C4-2B (cell line): ENCODE measurements at regions not wholly inside any gene's neighbourhood (a gene's known extent, or its start where the extent isn't known, plus 50 kb on each side); places are given as distances from the start of the nearest gene placed in this dataset.

Source experiments
- H3K27ac ChIP-seq: fragments of 450-650 bp; 2 replicates; pipeline ENCODE4 v1.5.1; 2017
- ZFX ChIP-seq: fragments of 450-650 bp; IDR thresholded peaks from 2 replicates; pipeline ENCODE4 v1.6.1; 2017
- TF ChIP-seq, protein P1 (sequence below): fragments of 450-650 bp; conservative IDR thresholded peaks from 2 replicates; pipeline ENCODE4 v1.5.1; 2017; ENCODE audit warnings: mild to moderate bottlenecking

DNA sequence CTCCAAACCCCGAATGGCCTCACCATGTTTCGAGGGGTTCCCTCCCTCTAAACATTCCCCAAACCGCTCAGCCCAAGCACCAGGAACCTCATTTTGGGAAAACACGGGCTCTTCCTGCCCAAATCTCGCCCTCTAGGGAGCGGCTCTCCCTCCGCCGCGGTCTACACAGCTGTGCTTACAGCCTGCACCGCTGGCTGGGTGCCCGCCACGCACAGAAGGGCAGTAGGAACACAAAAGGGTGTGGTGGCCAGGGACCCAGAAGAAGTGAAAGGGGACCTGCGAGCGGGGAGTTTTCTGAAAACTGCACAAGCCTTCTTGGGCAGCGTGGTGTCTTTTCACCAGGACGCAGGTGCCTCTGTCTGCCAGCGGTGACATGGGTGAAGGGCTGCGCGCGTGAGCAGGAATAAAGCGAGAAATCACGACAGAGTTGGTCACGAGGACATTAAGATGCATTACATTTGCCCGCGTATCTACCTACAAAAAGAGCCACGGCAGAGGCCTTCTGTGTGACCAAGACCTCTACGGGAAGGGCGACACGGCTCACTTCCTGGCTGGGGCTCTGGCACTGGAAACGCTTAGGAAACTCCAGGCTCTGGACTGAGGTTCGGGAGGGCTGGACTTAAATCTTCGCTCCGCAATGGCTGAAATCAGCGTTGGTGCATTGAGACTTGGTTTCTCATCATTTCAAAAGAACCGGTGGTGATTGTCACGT is 171.7 kb downstream of the LSM5 start:
- H3K27ac ChIP-seq: no peak overlapping the region
- no peak for TF ChIP-seq ZFX
- TF ChIP-seq, protein P1, sequence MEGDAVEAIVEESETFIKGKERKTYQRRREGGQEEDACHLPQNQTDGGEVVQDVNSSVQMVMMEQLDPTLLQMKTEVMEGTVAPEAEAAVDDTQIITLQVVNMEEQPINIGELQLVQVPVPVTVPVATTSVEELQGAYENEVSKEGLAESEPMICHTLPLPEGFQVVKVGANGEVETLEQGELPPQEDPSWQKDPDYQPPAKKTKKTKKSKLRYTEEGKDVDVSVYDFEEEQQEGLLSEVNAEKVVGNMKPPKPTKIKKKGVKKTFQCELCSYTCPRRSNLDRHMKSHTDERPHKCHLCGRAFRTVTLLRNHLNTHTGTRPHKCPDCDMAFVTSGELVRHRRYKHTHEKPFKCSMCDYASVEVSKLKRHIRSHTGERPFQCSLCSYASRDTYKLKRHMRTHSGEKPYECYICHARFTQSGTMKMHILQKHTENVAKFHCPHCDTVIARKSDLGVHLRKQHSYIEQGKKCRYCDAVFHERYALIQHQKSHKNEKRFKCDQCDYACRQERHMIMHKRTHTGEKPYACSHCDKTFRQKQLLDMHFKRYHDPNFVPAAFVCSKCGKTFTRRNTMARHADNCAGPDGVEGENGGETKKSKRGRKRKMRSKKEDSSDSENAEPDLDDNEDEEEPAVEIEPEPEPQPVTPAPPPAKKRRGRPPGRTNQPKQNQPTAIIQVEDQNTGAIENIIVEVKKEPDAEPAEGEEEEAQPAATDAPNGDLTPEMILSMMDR: no peak

- H3K27ac ChIP-seq: no peak overlapping the region
- TF ChIP-seq ZFX: no peak
- TF ChIP-seq, protein P1: no peak
Observed at GRCh38 chr7:32316839-32317238, 173.3 kb downstream of the LSM5 start.

DNA sequence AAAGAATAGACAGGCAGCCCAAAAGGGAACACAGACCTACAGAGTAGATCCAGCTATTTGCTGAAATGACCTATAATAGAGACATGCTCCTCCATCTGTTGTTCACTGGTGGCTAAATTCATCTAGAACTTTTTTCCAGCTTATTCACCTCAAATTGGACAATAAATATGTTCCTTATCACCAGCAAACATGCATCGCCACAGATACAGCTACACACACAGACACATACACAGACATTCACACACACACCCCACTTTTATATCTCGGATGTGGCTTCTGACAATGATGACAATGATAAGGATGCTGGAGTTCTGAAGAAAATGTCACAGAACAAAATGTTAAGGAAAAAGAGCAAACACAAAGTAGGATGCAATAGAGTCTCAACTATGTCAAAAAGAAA is 175.4 kb downstream of the LSM5 start:
- no peak overlapping the region for H3K27ac ChIP-seq
- TF ChIP-seq, protein P1: no peak
- TF ChIP-seq ZFX: no peak

GRCh38 chr7:32301427-32301826 is 188.8 kb downstream of the LSM5 start:
- TF ChIP-seq, protein P1: no peak
- no peak for TF ChIP-seq ZFX

DNA sequence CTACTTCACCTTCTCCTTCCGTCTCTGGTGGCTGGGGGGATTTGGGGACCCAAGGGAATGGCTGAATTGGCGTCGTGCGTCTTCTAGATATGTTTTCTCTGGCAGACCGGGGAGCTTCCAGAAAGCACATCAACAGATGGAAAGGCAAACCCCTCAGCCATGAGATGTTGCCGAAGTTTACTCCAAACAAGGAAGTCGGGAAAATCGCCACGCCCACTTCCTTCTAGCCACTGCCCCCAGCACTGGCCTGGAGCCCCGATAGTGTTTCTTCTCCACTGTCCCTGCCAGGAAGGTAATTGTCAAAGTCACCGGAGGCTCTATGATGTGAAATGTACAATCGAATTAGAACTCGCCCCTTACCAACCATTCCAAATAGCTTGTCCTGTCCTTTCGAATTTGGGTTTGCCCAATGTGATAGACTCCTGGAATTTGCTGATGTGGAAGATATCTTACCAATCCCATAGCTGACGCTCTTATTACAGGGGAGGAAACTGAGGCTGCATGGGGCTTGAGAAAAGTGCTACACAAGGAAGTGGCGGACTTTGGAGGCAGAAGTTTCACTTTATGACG is 191.0 kb downstream of the LSM5 start:
- TF ChIP-seq ZFX: no peak
- TF ChIP-seq, protein P1: no peak

More at GRCh38 chr7:32301427-32301826, 188.8 kb downstream of the LSM5 start:
- H3K27ac ChIP-seq: no peak overlapping the region

GRCh38 chr7:32298408-32299132 is 191.6 kb downstream of the LSM5 start:
- no peak overlapping the region for H3K27ac ChIP-seq
- TF ChIP-seq, protein P1: no peak
- no peak for TF ChIP-seq ZFX

More for the DNA sequence above, 191.0 kb downstream of the LSM5 start:
- H3K27ac ChIP-seq: no peak overlapping the region

- H3K27ac ChIP-seq: no peak overlapping the region
- TF ChIP-seq, protein P1: no peak
- TF ChIP-seq ZFX: no peak
Observed at GRCh38 chr7:32293833-32294232, 196.3 kb downstream of the LSM5 start.
